ENCODE measurements at regions not wholly inside any gene's neighbourhood (a gene's known extent, or its start where the extent isn't known, plus 50 kb on each side); places are given as distances from the start of the nearest gene placed in this dataset.

- no TSS peak for BruUV-seq (replicated peaks)
- Histone ChIP-seq H3K9ac (ENCODE audit: control insufficient read depth, insufficient read depth, low read length) (no peak overlapping the region), H3K79me2 (ENCODE audit: control insufficient read depth, insufficient read depth, low read length) (no peaks in the 10 kb centered on the region), H4K20me1 (ENCODE audit: control insufficient read depth, insufficient read depth) (no peaks in the 10 kb centered on the region), H3K9me3 (replicated peaks; ENCODE audit: control insufficient read depth, insufficient read depth, low read length) (no peaks in the 10 kb centered on the region), H3K27me3 (replicated peaks in 1 of 2; ENCODE audit: control insufficient read depth in 2 of 2, insufficient read depth in 2 of 2, low read length in 1 of 2) (no peaks in the 10 kb centered on the region), H3K4me3 (no peak overlapping the region), H3K4me1 (ENCODE audit: control insufficient read depth, insufficient read depth, low read length) (peaks cover 25% of the 10 kb centered on the region), H2AFZ (ENCODE audit: control insufficient read depth, low read depth, low read length) (no peak overlapping the region; the same call in 1 of the 2 replicates), H3K27ac (ENCODE audit: control insufficient read depth, insufficient read depth) (no peak overlapping the region), H3K4me2 (ENCODE audit: control insufficient read depth, insufficient read depth) (peak overlapping the region; percentile 67), H3K36me3 (ENCODE audit: control insufficient read depth in 2 of 2, insufficient read depth in 2 of 2, low read length in 1 of 2) (no peaks in the 10 kb centered on the region)
- in situ Hi-C loops (cut with MboI) (no loop called here), intact Hi-C loops (cut with micrococcal nuclease; ENCODE audit: unreplicated experiment) (loop anchor here (5.0 kb wide), 3 partner anchors 68 to 182 kb away; no protein-coding TSS in a partner anchor)
- ChIA-PET CTCF (no interaction called here), POLR2A (no interaction called here), SMC1A (ENCODE audit: uncharacterized antibody, unreplicated experiment) (interaction anchor here (1.5 kb wide), 1 partner anchor 137 kb away, joined by 4 read pairs; no protein-coding TSS in a partner anchor), RAD21 (ENCODE audit: unreplicated experiment) (no interaction called here)
- DNase-seq (ENCODE audit: low read depth, low spot score) (peak; percentile 51), FAIRE-seq (peak; percentile 64), ATAC-seq (peak; percentile 54)
- peak in 1 of 2 experiments; percentile 72; a peak in 2 of 4 replicates for TF ChIP-seq ETV6 (conservative IDR thresholded peaks at IDR 0.05 in 1 of 2, IDR thresholded peaks at IDR 0.05 in 1 of 2; ENCODE audit: borderline replicate concordance in 1 of 2, low read depth in 1 of 2)
- 0 out of 2 replicates have a peak, but pooled peaks have one; percentile 36 for TF ChIP-seq BCL11A (IDR thresholded peaks at IDR 0.05; ENCODE audit: low read depth, low read length)
- TF ChIP-seq TCF12 (IDR thresholded peaks at IDR 0.05; ENCODE audit: low read depth, low read length) = no peak
- peak; percentile 2; the same call in 1 of the 2 replicates for TF ChIP-seq SPI1 (IDR thresholded peaks at IDR 0.05; ENCODE audit: borderline replicate concordance, insufficient read depth, low read depth, low read length)
- no peak for TF ChIP-seq YBX1 (IDR thresholded peaks at IDR 0.05)
- TF ChIP-seq TCF7 (IDR thresholded peaks at IDR 0.05; ENCODE audit: borderline replicate concordance) = peak; percentile 67; the same call in 1 of the 2 replicates
- TF ChIP-seq RUNX3 (IDR thresholded peaks at IDR 0.05; ENCODE audit: low read length) = peak; percentile 84
- TF ChIP-seq SREBF1 (IDR thresholded peaks at IDR 0.05; ENCODE audit: low read length) = no peak
- 26% methylated on average over 3 of the region's 3 CpGs for WGBS (ENCODE audit: insufficient coverage, insufficient replicate concordance, low lambda C conversion rate, missing lambda C conversion rate)
Observed at GRCh38 chr2:134020608-134021007, 233.3 kb upstream of the MGAT5 start.

Measured in GM12878 (cell line).